ENCODE measurements at regions not wholly inside any gene's neighbourhood (a gene's known extent, or its start where the extent isn't known, plus 50 kb on each side); places are given as distances from the start of the nearest gene placed in this dataset.

- TF ChIP-seq CREB5 (CRISPR knock-in tag; IDR thresholded peaks at IDR 0.05; ENCODE audit: low read depth) (no peak), PPARA (CRISPR knock-in tag; IDR thresholded peaks at IDR 0.05; ENCODE audit: borderline replicate concordance) (no peak), CSRNP3 (CRISPR knock-in tag; IDR thresholded peaks at IDR 0.05) (no peak), ZNF565 (CRISPR knock-in tag; conservative IDR thresholded peaks at IDR 0.05; ENCODE audit: low read depth) (no peak), ARNTL (CRISPR knock-in tag; IDR thresholded peaks at IDR 0.05; ENCODE audit: borderline replicate concordance, low read depth) (no peak), ZFP3 (CRISPR knock-in tag; IDR thresholded peaks at IDR 0.05) (no peak), PATZ1 (CRISPR knock-in tag; IDR thresholded peaks at IDR 0.05; ENCODE audit: borderline replicate concordance) (no peak), ISL1 (CRISPR knock-in tag; IDR thresholded peaks at IDR 0.05) (no peak), ESRRG (CRISPR knock-in tag; IDR thresholded peaks at IDR 0.05) (no peak)
Observed at GRCh38 chr5:8749556-8749955, 796.3 kb downstream of the SEMA5A start.

All from SK-N-SH treated with all-trans-retinoic acid at 6 μM for 48 hours (cell line).